ENCODE measurements at regions not wholly inside any gene's neighbourhood (a gene's known extent, or its start where the extent isn't known, plus 50 kb on each side); places are given as distances from the start of the nearest gene placed in this dataset.

DNA sequence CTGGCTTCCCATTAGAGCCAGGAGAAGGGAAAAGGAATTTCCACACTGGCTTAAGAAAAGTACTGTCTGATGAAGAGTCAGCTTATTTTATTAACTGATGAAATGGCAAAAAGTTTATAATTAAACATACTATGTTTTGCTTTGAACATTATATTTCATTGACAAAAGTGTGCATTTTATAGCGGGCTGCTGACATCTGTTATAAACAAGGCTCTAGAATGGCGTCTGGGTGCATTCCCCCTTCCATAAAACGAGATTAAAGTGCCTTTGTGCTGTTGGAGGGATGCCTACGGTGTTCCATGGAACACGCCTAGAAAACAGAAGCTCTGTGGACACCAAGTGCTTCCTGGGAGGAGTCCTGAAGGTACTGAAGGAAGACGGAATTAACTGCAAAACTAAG lies 220.2 kb downstream of the SNX10 start:
- TF ChIP-seq, protein P1, sequence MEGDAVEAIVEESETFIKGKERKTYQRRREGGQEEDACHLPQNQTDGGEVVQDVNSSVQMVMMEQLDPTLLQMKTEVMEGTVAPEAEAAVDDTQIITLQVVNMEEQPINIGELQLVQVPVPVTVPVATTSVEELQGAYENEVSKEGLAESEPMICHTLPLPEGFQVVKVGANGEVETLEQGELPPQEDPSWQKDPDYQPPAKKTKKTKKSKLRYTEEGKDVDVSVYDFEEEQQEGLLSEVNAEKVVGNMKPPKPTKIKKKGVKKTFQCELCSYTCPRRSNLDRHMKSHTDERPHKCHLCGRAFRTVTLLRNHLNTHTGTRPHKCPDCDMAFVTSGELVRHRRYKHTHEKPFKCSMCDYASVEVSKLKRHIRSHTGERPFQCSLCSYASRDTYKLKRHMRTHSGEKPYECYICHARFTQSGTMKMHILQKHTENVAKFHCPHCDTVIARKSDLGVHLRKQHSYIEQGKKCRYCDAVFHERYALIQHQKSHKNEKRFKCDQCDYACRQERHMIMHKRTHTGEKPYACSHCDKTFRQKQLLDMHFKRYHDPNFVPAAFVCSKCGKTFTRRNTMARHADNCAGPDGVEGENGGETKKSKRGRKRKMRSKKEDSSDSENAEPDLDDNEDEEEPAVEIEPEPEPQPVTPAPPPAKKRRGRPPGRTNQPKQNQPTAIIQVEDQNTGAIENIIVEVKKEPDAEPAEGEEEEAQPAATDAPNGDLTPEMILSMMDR (IDR thresholded peaks at IDR 0.05; ENCODE audit: low read depth, low read length, missing control alignments): no peak
- DNase-seq (ENCODE audit: extremely low read depth, low read depth): no peak
- no peak overlapping the region for H3K4me3 ChIP-seq (replicated peaks; ENCODE audit: low read depth, low read length)

DNA sequence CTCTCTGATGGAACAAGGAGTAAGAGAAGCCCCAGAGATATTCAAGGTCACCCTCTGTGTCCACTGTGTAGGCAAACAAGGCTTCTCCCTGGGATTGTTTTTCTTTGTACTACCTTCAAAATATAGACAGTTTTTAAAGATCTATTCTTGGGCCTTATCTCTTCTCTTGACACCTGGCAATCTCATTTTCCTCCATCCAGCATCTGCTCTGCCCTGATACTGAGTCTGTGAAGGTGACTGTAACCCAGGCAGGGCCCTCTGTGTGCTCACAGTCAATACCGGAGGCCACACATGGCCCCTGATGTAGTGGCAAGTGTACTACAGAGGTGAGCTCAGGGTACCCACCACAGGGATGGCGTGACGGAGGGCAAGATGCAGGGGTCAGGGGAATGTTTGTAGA lies 221.1 kb downstream of the SNX10 start:
- no peak overlapping the region for H3K4me3 ChIP-seq (replicated peaks; ENCODE audit: low read depth, low read length)
- no peak for DNase-seq (ENCODE audit: extremely low read depth, low read depth)
- TF ChIP-seq, protein P1 (IDR thresholded peaks at IDR 0.05; ENCODE audit: low read depth, low read length, missing control alignments): no peak

DNA sequence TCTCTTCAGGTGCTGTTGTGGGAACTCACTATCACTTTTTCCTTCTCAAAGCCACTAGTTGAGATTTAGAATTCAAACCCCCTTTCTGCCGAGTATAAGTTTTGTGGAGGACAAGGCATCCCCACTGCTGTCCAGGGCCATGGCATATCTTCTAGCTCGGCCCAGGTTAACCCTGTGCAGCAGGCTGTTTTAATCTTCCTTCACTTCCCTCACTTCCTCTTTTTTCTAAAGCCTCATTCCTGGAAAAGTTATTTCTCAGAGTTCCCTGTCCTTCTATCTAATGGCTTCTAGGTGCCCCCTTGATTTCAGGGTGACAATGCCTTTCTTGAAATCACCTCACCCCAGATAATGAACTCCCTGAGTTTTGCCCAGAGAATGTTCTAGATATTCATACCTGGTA lies 222.3 kb downstream of the SNX10 start:
- DNase-seq (ENCODE audit: extremely low read depth, low read depth): no peak
- TF ChIP-seq, protein P1 (IDR thresholded peaks at IDR 0.05; ENCODE audit: low read depth, low read length, missing control alignments): no peak

DNA sequence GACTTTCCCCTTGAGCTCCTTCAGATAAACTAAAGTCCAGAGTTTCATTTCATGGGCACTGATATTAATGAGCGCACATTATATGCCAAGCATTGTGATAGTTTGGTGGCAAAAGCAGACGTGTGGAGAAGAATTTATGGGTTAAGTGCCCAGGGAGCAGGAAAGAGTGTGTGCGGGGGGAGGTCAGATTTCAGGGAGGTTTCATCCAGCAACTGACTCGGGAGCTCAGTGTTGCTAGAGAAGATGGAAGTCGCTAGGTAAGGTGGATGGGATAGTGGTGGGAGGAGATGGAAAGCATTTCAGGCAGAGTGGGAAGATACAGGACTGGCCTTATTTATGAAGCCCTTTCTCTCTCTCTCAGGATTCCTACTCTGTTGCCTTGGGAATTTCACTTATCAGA lies 223.0 kb downstream of the SNX10 start:
- DNase-seq (ENCODE audit: extremely low read depth, low read depth): no peak
- H3K4me3 ChIP-seq (replicated peaks; ENCODE audit: low read depth, low read length): no peak overlapping the region
- TF ChIP-seq, protein P1 (IDR thresholded peaks at IDR 0.05; ENCODE audit: low read depth, low read length, missing control alignments): no peak

More for the DNA sequence above, 222.3 kb downstream of the SNX10 start:
- H3K4me3 ChIP-seq (replicated peaks; ENCODE audit: low read depth, low read length): no peak overlapping the region

DNA sequence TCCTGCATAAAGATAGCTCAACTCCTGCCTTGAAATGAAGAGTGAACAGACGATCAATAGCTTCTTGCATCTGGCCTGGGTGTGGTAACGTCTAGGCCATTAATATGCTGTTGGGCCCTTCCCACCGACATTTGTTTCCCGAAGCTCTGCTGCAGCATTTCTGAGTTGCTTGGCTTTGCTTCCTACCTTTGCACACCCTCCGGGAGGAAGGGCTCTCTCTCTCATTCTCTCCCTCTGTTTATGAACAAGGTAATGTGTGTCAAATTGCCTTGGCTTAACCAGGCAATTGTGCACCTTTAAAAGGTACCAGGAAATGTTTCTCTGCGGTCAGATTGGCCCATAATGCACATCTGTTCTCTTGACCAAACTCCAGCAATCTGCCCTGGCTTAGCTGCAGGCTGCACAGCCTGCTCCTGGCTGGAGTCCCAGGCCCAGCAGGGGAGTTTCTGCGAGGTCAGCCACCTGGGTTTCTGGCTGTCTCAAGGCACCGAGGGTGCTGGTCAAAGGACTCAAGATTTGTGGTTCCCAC lies 223.7 kb downstream of the SNX10 start:
- H3K4me3 ChIP-seq (replicated peaks; ENCODE audit: low read depth, low read length): no peak overlapping the region
- TF ChIP-seq, protein P1 (IDR thresholded peaks at IDR 0.05; ENCODE audit: low read depth, low read length, missing control alignments): no peak
- no peak for DNase-seq (ENCODE audit: extremely low read depth, low read depth)

DNA sequence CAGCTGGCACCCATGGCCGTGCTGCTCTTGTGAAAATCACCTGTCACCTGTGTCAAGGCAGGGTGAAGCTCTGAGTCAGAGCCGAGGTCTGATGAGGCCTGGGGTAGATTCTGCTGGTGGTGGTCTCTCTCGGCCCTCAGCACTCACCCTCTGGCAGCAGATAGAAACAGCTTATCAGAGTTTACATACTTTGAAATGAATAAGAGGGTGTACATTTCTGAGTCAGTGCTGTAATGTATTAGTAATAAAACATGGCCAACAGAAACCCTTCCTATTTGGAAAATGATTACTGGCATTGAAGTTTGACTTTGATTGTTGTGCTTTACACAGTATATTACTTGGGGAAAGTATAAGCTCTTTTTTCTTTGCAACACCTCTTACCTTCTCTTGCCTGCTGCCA lies 228.8 kb downstream of the SNX10 start:
- H3K4me3 ChIP-seq (replicated peaks; ENCODE audit: low read depth, low read length): no peak overlapping the region
- DNase-seq (ENCODE audit: extremely low read depth, low read depth): no peak
- TF ChIP-seq, protein P1 (IDR thresholded peaks at IDR 0.05; ENCODE audit: low read depth, low read length, missing control alignments): no peak

DNA sequence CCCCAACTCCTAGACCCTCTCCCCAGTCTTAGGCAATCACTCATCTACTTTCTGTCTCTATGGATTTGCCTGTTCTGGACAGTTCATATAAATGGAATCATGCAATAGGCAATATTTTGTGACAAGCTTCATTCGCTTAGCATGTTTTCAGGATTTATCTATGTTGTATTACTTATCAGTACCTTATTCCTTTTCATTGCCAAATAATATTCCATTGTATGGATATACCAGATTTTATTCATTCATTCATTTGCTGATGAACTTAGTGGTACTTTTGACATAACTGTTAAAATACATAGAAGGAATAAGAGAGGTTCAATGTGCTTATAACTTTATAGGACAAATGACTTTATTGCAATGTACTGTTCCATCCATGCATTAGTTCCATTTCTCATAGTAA lies 231.0 kb downstream of the SNX10 start:
- TF ChIP-seq, protein P1 (IDR thresholded peaks at IDR 0.05; ENCODE audit: low read depth, low read length, missing control alignments): no peak
- no peak for DNase-seq (ENCODE audit: extremely low read depth, low read depth)
- no peak overlapping the region for H3K4me3 ChIP-seq (replicated peaks; ENCODE audit: low read depth, low read length)
